ENCODE measurements at regions not wholly inside any gene's neighbourhood (a gene's known extent, or its start where the extent isn't known, plus 50 kb on each side); places are given as distances from the start of the nearest gene placed in this dataset.
"Not testable (repeated sequence)": the region's sequence is repeated elsewhere in the genome, so short reads cannot be mapped to it uniquely, and the experiment has no call there.

DNA sequence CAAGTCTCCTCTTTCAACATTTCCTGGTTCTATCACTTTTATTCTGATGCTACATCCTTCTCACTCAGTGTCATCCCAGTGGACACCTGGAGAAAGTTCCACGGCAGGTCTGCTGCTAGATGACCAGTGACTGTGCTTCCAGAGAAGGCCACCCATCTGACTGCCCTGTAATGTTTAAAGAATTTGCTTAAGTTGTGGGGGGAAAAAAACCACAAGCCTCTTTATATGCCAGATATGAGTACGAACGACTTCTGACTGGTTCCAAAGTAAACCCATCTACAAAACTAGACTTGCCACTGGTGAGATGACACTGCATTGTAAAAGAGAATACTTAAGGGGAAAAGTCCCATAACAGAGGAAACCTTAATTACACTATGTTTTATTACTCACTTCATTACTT is 69.6 kb upstream of the VWC2 start:
- TF ChIP-seq POLR2A (IDR thresholded peaks at IDR 0.05) (no peak), EP300 (IDR thresholded peaks at IDR 0.05) (no peak)
- TF ChIP-seq, protein P1, sequence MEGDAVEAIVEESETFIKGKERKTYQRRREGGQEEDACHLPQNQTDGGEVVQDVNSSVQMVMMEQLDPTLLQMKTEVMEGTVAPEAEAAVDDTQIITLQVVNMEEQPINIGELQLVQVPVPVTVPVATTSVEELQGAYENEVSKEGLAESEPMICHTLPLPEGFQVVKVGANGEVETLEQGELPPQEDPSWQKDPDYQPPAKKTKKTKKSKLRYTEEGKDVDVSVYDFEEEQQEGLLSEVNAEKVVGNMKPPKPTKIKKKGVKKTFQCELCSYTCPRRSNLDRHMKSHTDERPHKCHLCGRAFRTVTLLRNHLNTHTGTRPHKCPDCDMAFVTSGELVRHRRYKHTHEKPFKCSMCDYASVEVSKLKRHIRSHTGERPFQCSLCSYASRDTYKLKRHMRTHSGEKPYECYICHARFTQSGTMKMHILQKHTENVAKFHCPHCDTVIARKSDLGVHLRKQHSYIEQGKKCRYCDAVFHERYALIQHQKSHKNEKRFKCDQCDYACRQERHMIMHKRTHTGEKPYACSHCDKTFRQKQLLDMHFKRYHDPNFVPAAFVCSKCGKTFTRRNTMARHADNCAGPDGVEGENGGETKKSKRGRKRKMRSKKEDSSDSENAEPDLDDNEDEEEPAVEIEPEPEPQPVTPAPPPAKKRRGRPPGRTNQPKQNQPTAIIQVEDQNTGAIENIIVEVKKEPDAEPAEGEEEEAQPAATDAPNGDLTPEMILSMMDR (IDR thresholded peaks at IDR 0.05), result no peak
- no peak for DNase-seq
- WGBS, 3 donors, result 81 to 86% (median 82%) methylated on average over 3 of the region's 3 CpGs
- intact Hi-C loops (cut with DNase I), result no loop called here
- H3K4me1 ChIP-seq (ENCODE audit: insufficient read depth), result no peaks in the 10 kb centered on the region
- H3K36me3 ChIP-seq, result no peaks in the 10 kb centered on the region
- H3K4me3 ChIP-seq, result no peak overlapping the region
- no peaks in the 10 kb centered on the region for H3K9me3 ChIP-seq
- no peaks in the 10 kb centered on the region for H3K27me3 ChIP-seq
- no peak overlapping the region for H3K27ac ChIP-seq

GRCh38 chr7:49706106-49706505 is 67.3 kb upstream of the VWC2 start:
- Histone ChIP-seq H3K9me3 (no peaks in the 10 kb centered on the region), H3K4me1 (ENCODE audit: insufficient read depth) (no peaks in the 10 kb centered on the region), H3K4me3 (no peak overlapping the region), H3K27me3 (no peaks in the 10 kb centered on the region), H3K36me3 (no peaks in the 10 kb centered on the region), H3K27ac (no peak overlapping the region)
- 47 to 68% (median 51%) methylated on average over 5 of the region's 5 CpGs for WGBS, 3 donors
- intact Hi-C loops (cut with DNase I), result no loop called here
- TF ChIP-seq, protein P1 (IDR thresholded peaks at IDR 0.05), result no peak
- TF ChIP-seq POLR2A (IDR thresholded peaks at IDR 0.05) (no peak), EP300 (IDR thresholded peaks at IDR 0.05) (no peak)
- DNase-seq, result no peak

- no peak overlapping the region for H3K27ac ChIP-seq
- H3K9me3 ChIP-seq, result no peaks in the 10 kb centered on the region
- H3K27me3 ChIP-seq, result no peaks in the 10 kb centered on the region
- no peaks in the 10 kb centered on the region for H3K4me1 ChIP-seq (ENCODE audit: insufficient read depth)
- H3K36me3 ChIP-seq, result no peaks in the 10 kb centered on the region
- WGBS, 3 donors, result 93 to 97% (median 96%) methylated on average over 3 of the region's 3 CpGs
- intact Hi-C loops (cut with DNase I), result no loop called here
- no peak overlapping the region for H3K4me3 ChIP-seq
- no peak for DNase-seq
- TF ChIP-seq EP300 (IDR thresholded peaks at IDR 0.05) (no peak), POLR2A (IDR thresholded peaks at IDR 0.05) (no peak)
- TF ChIP-seq, protein P1 (IDR thresholded peaks at IDR 0.05), result no peak
Measured at GRCh38 chr7:49707891-49708290, 65.5 kb upstream of the VWC2 start.

DNA sequence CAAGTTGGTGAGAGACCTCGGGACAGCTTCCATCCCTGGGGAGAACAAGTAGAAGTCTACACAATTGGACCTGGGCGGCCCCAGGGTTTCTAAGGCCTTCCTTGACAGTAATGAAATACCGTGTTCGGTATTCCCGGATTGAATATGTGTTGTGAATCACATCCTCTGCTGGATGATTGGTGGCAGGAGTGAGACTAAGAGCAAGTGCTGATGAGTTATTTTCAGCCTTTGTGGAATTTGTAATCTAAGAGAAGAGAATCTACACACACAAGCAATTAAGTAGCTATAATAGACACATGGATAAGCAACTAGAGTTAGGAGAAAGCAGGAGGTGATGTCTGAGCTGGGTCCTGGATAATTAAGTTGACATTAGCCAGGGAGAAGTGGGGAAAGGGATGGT is 64.8 kb upstream of the VWC2 start:
- no peaks in the 10 kb centered on the region for H3K27me3 ChIP-seq
- 77 to 95% (median 95%) methylated on average over 5 of the region's 5 CpGs for WGBS, 3 donors

GRCh38 chr7:49711072-49711723 is 62.2 kb upstream of the VWC2 start:
- H3K4me1 ChIP-seq (ENCODE audit: insufficient read depth); intact Hi-C loops (cut with DNase I); H3K36me3 ChIP-seq; H3K9me3 ChIP-seq; H3K27ac ChIP-seq; H3K27me3 ChIP-seq; DNase-seq; H3K4me3 ChIP-seq: not testable (repeated sequence)
- 91 to 95% (median 92%) methylated on average over 27 to 28 of the region's 28 CpGs for WGBS, 3 donors

More for the DNA sequence above, 64.8 kb upstream of the VWC2 start:
- H3K9me3 ChIP-seq, result no peaks in the 10 kb centered on the region
- H3K36me3 ChIP-seq, result no peaks in the 10 kb centered on the region
- H3K27ac ChIP-seq, result no peak overlapping the region
- H3K4me1 ChIP-seq (ENCODE audit: insufficient read depth), result no peaks in the 10 kb centered on the region
- DNase-seq, result no peak
- no peak overlapping the region for H3K4me3 ChIP-seq
- intact Hi-C loops (cut with DNase I), result no loop called here
- TF ChIP-seq EP300 (IDR thresholded peaks at IDR 0.05), result no peak
- TF ChIP-seq, protein P1 (IDR thresholded peaks at IDR 0.05), result no peak
